ENCODE measurements at regions not wholly inside any gene's neighbourhood (a gene's known extent, or its start where the extent isn't known, plus 50 kb on each side); places are given as distances from the start of the nearest gene placed in this dataset.

DNA sequence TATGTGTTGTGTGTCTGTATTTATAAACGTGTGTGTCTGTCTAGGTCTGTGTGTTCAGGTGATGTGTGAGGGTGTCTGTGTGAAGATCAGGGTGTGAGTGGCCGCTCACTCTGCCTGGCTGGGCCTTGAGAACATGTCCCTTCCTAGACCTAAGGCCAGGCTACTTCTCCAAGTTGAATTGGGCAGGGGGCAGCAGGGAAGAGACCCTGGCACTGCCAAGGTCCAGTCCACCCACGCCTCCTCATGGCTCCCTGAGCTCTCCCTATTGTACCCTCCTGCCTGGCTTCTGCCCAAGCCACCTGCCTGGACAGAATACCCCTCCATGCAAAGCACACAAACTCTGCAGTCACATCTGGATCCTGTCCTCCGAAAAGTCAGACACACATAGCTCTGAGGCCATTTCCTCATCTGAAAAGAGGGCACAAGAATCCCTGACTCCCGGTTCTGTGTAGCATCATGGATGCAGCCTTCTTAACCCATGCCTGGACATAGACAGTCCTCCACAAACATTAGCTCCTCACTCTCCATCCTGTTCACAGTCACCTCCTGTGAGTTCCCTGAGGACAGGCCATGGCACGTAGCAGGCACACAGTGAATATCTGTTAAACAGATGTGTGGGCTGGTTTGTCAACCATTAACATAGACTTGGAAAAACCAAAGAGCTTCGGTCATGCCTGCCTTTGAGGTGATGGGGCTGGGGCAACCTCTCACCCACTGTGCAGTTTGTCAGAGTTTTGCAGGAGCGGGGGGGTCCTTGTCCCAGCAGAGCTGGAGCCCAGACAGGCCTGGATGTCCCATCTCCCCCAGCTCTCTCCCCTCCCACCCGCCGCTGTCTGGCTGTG, 167.8 kb upstream of the MVB12B start:
- TF ChIP-seq, protein P1, sequence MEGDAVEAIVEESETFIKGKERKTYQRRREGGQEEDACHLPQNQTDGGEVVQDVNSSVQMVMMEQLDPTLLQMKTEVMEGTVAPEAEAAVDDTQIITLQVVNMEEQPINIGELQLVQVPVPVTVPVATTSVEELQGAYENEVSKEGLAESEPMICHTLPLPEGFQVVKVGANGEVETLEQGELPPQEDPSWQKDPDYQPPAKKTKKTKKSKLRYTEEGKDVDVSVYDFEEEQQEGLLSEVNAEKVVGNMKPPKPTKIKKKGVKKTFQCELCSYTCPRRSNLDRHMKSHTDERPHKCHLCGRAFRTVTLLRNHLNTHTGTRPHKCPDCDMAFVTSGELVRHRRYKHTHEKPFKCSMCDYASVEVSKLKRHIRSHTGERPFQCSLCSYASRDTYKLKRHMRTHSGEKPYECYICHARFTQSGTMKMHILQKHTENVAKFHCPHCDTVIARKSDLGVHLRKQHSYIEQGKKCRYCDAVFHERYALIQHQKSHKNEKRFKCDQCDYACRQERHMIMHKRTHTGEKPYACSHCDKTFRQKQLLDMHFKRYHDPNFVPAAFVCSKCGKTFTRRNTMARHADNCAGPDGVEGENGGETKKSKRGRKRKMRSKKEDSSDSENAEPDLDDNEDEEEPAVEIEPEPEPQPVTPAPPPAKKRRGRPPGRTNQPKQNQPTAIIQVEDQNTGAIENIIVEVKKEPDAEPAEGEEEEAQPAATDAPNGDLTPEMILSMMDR (IDR thresholded peaks at IDR 0.05), result no peak
- TF ChIP-seq POLR2AphosphoS5 (IDR thresholded peaks at IDR 0.05), result no peak
